CD14-positive monocyte (primary cell): ENCODE measurements at regions not wholly inside any gene's neighbourhood (a gene's known extent, or its start where the extent isn't known, plus 50 kb on each side); places are given as distances from the start of the nearest gene placed in this dataset.

Experiments
- DNase-seq, 3 donors: peaks; one replicate each; pipeline ENCODE4 v3.0.0-alpha.2; 2011 to 2022
- H2AFZ ChIP-seq: 2 replicates; pipeline ENCODE4 v1.6.0; 2012; ENCODE audit warnings: mild to moderate bottlenecking, low read depth, low read length, inconsistent platforms; ENCODE audit not compliant: insufficient read depth, poor library complexity, severe bottlenecking
- H3K27ac ChIP-seq, 2 donors: 1 replicate in 1 of 2; 2 replicates in 1 of 2; pipeline ENCODE4 v1.5.1; 2012 to 2013; ENCODE audit warnings: low read length in 2 of 2, control low read depth in 1 of 2, inconsistent platforms in 1 of 2, low read depth in 1 of 2, mild to moderate bottlenecking in 1 of 2
- H3K27me3 ChIP-seq, 2 donors: one replicate each; pipeline versions ENCODE4 v1.6.0 to v1.6.1; 2011 to 2013; ENCODE audit warnings: low read length in 2 of 2; ENCODE audit not compliant: control insufficient read depth in 2 of 2, insufficient read depth in 2 of 2
- H3K36me3 ChIP-seq, 2 donors: replicated peaks in 1 of 2; 1 replicate in 1 of 2; 2 replicates in 1 of 2; pipeline versions ENCODE4 v1.5.1 to v1.6.1; 2012 to 2013; ENCODE audit warnings: low read length in 2 of 2, control low read depth in 1 of 2, inconsistent platforms in 1 of 2, mild to moderate bottlenecking in 1 of 2; ENCODE audit not compliant: insufficient read depth in 2 of 2, control insufficient read depth in 1 of 2
- H3K4me1 ChIP-seq, 2 donors: 1 replicate in 1 of 2; 2 replicates in 1 of 2; pipeline versions ENCODE4 v1.5.1 to v1.6.1; 2012 to 2013; ENCODE audit warnings: low read length in 2 of 2, control low read depth in 1 of 2, inconsistent platforms in 1 of 2, mild to moderate bottlenecking in 1 of 2, moderate library complexity in 1 of 2; ENCODE audit not compliant: insufficient read depth in 2 of 2, control insufficient read depth in 1 of 2
- H3K4me2 ChIP-seq: replicated peaks from 2 replicates; pipeline ENCODE3; 2012; ENCODE audit warnings: low read length, moderate library complexity, mild to moderate bottlenecking; ENCODE audit not compliant: poor library complexity, severe bottlenecking; ENCODE audit errors: extremely low read depth
- H3K4me3 ChIP-seq, 3 experiments: fragments of 200-600 bp in 1 of 3; sonication (generic) in 1 of 3; replicated peaks in 1 of 3; 1 replicate in 2 of 3; 2 replicates in 1 of 3; pipeline ENCODE4 v1.5.1; 2011 to 2013; ENCODE audit warnings: low read length in 3 of 3, mild to moderate bottlenecking in 3 of 3, control low read depth in 2 of 3, low read depth in 2 of 3, inconsistent platforms in 1 of 3, moderate library complexity in 1 of 3
- H3K79me2 ChIP-seq: 2 replicates; pipeline ENCODE4 v1.6.0; 2012; ENCODE audit warnings: mild to moderate bottlenecking, control low read depth, inconsistent platforms, low read length, moderate library complexity; ENCODE audit not compliant: insufficient read depth
- H3K9ac ChIP-seq: 2 replicates; pipeline ENCODE4 v1.6.0; 2017; ENCODE audit warnings: low read length, mild to moderate bottlenecking; ENCODE audit not compliant: insufficient read depth, poor library complexity, severe bottlenecking
- H3K9me3 ChIP-seq, 2 donors: replicated peaks in 1 of 2; 1 replicate in 1 of 2; 2 replicates in 1 of 2; pipeline versions ENCODE4 v1.5.1 to v1.6.1; 2012 to 2013; ENCODE audit warnings: low read length in 2 of 2, control low read depth in 1 of 2; ENCODE audit not compliant: control insufficient read depth in 1 of 2, insufficient read depth in 1 of 2
- H4K20me1 ChIP-seq: 2 replicates; pipeline ENCODE4 v1.6.0; 2012; ENCODE audit warnings: mild to moderate bottlenecking, low read length, control low read depth, moderate library complexity; ENCODE audit not compliant: insufficient read depth
- H3K27ac Mint-ChIP-seq, 7 donors: one replicate each; pipeline ENCODE4 v1.8.0; 2020; ENCODE audit warnings: mild to moderate bottlenecking in 7 of 7, mixed read lengths in 7 of 7, moderate library complexity in 6 of 7, inconsistent platforms in 2 of 7
- H3K27me3 Mint-ChIP-seq, 3 donors: one replicate each; pipeline ENCODE4 v1.8.0; 2021 to 2022; ENCODE audit warnings: low read depth in 3 of 3, mild to moderate bottlenecking in 3 of 3, mixed read lengths in 3 of 3, moderate library complexity in 3 of 3, inconsistent platforms in 1 of 3
- H3K36me3 Mint-ChIP-seq, 2 donors: one replicate each; pipeline ENCODE4 v1.8.0; 2020; ENCODE audit warnings: mixed read lengths in 2 of 2, inconsistent platforms in 1 of 2, mild to moderate bottlenecking in 1 of 2
- H3K4me1 Mint-ChIP-seq: one replicate; pipeline ENCODE4 v1.8.0; 2020; ENCODE audit warnings: mild to moderate bottlenecking, mixed read lengths
- H3K4me3 Mint-ChIP-seq, 2 donors: one replicate each; pipeline ENCODE4 v1.8.0; 2020; ENCODE audit warnings: mild to moderate bottlenecking in 2 of 2, mixed read lengths in 2 of 2, moderate library complexity in 1 of 2
- H3K9me3 Mint-ChIP-seq, 7 donors: one replicate each; pipeline ENCODE4 v1.8.0; 2020 to 2022; ENCODE audit warnings: mixed read lengths in 7 of 7, mild to moderate bottlenecking in 6 of 7, moderate library complexity in 6 of 7, inconsistent platforms in 2 of 7
- CTCF ChIP-seq: fragments of 200-600 bp; IDR thresholded peaks from one replicate; pipeline ENCODE4 v1.8.0; 2022; ENCODE audit warnings: antibody characterized with exemption, mild to moderate bottlenecking
- WGBS: methylation state at CpG from one replicate; pipeline ENCODE4 v1.1.5; 2013; ENCODE audit warnings: missing lambda C conversion rate; ENCODE audit not compliant: insufficient coverage; 5-methylcytosine and 5-hydroxymethylcytosine counted together
- intact Hi-C, 2 donors: fragments of 100-400 bp; cut with micrococcal nuclease; formaldehyde crosslinking; loops; one replicate each; pipeline versions ENCODE4 v1.15.0 to v1.15.1; 2023

GRCh38 chr20:20765696-20766365, 53.4 kb upstream of the RALGAPA2 start:
- no peaks in the 10 kb centered on the region for H4K20me1 ChIP-seq
- H3K27ac ChIP-seq, result no peak overlapping the region
- Mint-ChIP-seq H3K4me1 (peaks cover 25% of the 10 kb centered on the region), H3K27ac (no peak overlapping the region), H3K4me3 (no peak overlapping the region), H3K36me3 (no peaks in the 10 kb centered on the region), H3K27me3 (peaks cover 0 to 5% (median 4%) of the 10 kb centered on the region in 3 donors), H3K9me3 (peaks cover 0 to 12% (median 5%) of the 10 kb centered on the region in 7 donors)
- H3K9ac ChIP-seq, result no peak overlapping the region
- intact Hi-C loops, result no loop called here
- no peak overlapping the region for H3K4me2 ChIP-seq
- H2AFZ ChIP-seq, result no peak overlapping the region
- H3K36me3 ChIP-seq, result no peaks in the 10 kb centered on the region
- H3K4me1 ChIP-seq, result peaks cover 17 to 19% of the 10 kb centered on the region in 2 donors
- H3K9me3 ChIP-seq, result peaks cover 0 to 7% of the 10 kb centered on the region in 2 donors
- H3K27me3 ChIP-seq, result no peaks in the 10 kb centered on the region
- no peaks in the 10 kb centered on the region for H3K79me2 ChIP-seq
- H3K4me3 ChIP-seq, result no peak overlapping the region
- WGBS, result 100% methylated on average over 2 of the region's 4 CpGs
- no peak for TF ChIP-seq CTCF
- DNase-seq, result no peak

GRCh38 chr20:20763650-20764049, 51.2 kb upstream of the RALGAPA2 start:
- H3K4me2 ChIP-seq, result no peak overlapping the region
- intact Hi-C loops, result no loop called here
- peaks cover 32% of the 10 kb centered on the region for H3K4me1 Mint-ChIP-seq
- no peak overlapping the region for H3K27ac Mint-ChIP-seq
- H3K9ac ChIP-seq, result no peak overlapping the region
- H3K4me3 ChIP-seq, result no peak overlapping the region
- no peak overlapping the region for H3K27ac ChIP-seq
- TF ChIP-seq CTCF, result no peak
- WGBS, result 100% methylated on average over 1 of the region's 5 CpGs
- H3K79me2 ChIP-seq, result no peaks in the 10 kb centered on the region
- peaks cover 0 to 7% of the 10 kb centered on the region in 2 donors for H3K9me3 ChIP-seq
- peaks cover 25 to 28% of the 10 kb centered on the region in 2 donors for H3K4me1 ChIP-seq
- no peaks in the 10 kb centered on the region for H3K27me3 ChIP-seq
- no peaks in the 10 kb centered on the region for H3K36me3 ChIP-seq
- peaks cover 0 to 6% (median 0%) of the 10 kb centered on the region in 7 donors for H3K9me3 Mint-ChIP-seq
- H4K20me1 ChIP-seq, result no peaks in the 10 kb centered on the region
- H3K4me3 Mint-ChIP-seq, result no peak overlapping the region
- H3K36me3 Mint-ChIP-seq, result no peaks in the 10 kb centered on the region
- no peak for DNase-seq
- no peak overlapping the region for H2AFZ ChIP-seq
- H3K27me3 Mint-ChIP-seq, result peaks cover 0 to 2% (median 0%) of the 10 kb centered on the region in 3 donors
